Hepatocyte (in vitro differentiated cells): ENCODE measurements at regions not wholly inside any gene's neighbourhood (a gene's known extent, or its start where the extent isn't known, plus 50 kb on each side); places are given as distances from the start of the nearest gene placed in this dataset.

Experiments used
- EZH2 ChIP-seq: fragments of 200-600 bp; sonication (generic); IDR thresholded peaks from 2 replicates; pipeline ENCODE4 v1.6.1; 2016; ENCODE audit warnings: antibody characterized with exemption, mild to moderate bottlenecking, borderline replicate concordance
- EZH2phosphoT487 ChIP-seq: fragments of 200-600 bp; sonication (generic); IDR thresholded peaks from one replicate; pipeline ENCODE4 v1.6.1; 2018; ENCODE audit warnings: antibody characterized with exemption, mild to moderate bottlenecking, low read depth, moderate library complexity; ENCODE audit not compliant: unreplicated experiment, severe bottlenecking
- TF ChIP-seq, protein P1 (sequence below): fragments of 200-600 bp; sonication (generic); IDR thresholded peaks from 2 replicates; pipeline ENCODE4 v1.5.1; 2016; ENCODE audit warnings: antibody characterized with exemption, mild to moderate bottlenecking; ENCODE audit not compliant: poor library complexity

DNA sequence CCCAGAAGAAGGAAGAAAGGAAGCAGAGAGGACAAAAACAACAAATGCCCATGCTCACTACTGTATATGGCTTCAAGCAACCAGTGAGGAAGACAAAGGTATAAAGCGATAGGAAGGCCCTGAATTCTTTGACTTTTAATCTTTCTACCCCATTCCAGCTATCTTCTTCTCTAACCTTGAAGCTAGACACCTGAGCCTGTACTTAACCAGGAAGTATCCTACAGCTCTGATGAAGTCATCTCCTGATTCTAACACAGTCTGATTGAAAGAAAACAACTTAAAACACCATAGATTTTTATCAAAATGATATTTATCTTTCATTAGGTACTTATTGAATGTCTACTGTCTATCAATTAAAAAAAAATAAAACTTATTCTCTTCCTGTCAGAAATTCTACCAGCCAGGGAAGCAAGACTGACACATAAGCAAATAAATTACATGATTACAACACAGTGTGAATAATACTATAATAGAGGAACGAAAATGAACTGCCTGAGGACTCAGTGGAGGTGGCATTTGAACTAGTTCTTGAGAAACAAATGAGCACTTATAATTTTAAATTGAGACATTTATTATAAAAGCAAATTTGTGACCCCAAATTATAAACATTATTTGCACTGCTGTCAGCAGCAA is 123.3 kb upstream of the ELL2 start:
- TF ChIP-seq, protein P1, sequence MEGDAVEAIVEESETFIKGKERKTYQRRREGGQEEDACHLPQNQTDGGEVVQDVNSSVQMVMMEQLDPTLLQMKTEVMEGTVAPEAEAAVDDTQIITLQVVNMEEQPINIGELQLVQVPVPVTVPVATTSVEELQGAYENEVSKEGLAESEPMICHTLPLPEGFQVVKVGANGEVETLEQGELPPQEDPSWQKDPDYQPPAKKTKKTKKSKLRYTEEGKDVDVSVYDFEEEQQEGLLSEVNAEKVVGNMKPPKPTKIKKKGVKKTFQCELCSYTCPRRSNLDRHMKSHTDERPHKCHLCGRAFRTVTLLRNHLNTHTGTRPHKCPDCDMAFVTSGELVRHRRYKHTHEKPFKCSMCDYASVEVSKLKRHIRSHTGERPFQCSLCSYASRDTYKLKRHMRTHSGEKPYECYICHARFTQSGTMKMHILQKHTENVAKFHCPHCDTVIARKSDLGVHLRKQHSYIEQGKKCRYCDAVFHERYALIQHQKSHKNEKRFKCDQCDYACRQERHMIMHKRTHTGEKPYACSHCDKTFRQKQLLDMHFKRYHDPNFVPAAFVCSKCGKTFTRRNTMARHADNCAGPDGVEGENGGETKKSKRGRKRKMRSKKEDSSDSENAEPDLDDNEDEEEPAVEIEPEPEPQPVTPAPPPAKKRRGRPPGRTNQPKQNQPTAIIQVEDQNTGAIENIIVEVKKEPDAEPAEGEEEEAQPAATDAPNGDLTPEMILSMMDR = no peak
- TF ChIP-seq EZH2 = no peak
- TF ChIP-seq EZH2phosphoT487 = no peak
